ENCODE measurements at regions not wholly inside any gene's neighbourhood (a gene's known extent, or its start where the extent isn't known, plus 50 kb on each side); places are given as distances from the start of the nearest gene placed in this dataset.

DNA sequence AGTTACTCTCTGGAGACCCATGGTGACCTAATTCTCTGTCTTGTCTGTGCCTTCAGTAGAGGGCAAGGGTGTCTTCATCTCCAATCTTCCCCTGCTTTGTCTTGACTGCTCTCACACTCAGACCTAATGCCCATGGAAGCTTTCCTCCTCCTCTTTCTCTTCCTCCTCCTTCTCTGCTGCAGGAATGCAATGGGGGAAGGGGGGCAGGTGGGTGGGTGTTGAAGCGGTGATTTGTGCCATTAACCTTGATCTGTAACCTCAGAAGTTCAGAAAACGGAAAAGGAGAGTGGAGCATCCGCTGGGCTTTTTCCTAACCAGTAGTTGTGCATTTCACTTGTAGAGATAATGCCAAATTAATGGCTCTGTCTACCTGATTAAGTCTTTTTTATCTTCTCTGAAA lies 172.3 kb upstream of the CDH11 start:
- TF ChIP-seq, protein P1, sequence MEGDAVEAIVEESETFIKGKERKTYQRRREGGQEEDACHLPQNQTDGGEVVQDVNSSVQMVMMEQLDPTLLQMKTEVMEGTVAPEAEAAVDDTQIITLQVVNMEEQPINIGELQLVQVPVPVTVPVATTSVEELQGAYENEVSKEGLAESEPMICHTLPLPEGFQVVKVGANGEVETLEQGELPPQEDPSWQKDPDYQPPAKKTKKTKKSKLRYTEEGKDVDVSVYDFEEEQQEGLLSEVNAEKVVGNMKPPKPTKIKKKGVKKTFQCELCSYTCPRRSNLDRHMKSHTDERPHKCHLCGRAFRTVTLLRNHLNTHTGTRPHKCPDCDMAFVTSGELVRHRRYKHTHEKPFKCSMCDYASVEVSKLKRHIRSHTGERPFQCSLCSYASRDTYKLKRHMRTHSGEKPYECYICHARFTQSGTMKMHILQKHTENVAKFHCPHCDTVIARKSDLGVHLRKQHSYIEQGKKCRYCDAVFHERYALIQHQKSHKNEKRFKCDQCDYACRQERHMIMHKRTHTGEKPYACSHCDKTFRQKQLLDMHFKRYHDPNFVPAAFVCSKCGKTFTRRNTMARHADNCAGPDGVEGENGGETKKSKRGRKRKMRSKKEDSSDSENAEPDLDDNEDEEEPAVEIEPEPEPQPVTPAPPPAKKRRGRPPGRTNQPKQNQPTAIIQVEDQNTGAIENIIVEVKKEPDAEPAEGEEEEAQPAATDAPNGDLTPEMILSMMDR (IDR thresholded peaks at IDR 0.05; ENCODE audit: low read depth, low read length, missing control alignments) = no peak
- DNase-seq (ENCODE audit: low read depth) = no peak
- H3K4me3 ChIP-seq (ENCODE audit: low read depth, low read length) = no peak overlapping the region
- in situ Hi-C loops (cut with HindIII; ENCODE audit: low sequenced_read_pairs) = no loop called here

DNA sequence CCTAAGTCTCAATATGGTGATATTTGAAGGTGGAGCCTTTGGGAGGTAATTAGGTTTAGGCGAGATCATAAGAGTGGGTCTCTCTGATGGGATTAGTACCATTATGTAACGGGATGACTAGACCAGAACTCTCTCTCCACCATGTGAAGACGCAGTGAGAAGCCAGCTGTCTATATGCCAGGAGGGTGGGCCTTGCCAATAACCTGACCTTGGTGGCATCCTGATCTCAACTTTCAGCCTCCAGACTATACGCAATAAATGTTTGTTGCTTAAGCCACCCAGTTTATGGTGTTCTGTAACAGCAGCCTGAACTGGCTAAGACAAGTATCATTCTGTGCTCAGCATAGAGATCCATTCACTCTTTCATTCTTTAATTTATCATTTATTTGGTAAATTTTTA lies 167.2 kb upstream of the CDH11 start:
- TF ChIP-seq, protein P1 (IDR thresholded peaks at IDR 0.05; ENCODE audit: low read depth, low read length, missing control alignments) = no peak
- DNase-seq (ENCODE audit: low read depth) = no peak
- in situ Hi-C loops (cut with HindIII; ENCODE audit: low sequenced_read_pairs) = no loop called here
- H3K4me3 ChIP-seq (ENCODE audit: low read depth, low read length) = no peak overlapping the region

DNA sequence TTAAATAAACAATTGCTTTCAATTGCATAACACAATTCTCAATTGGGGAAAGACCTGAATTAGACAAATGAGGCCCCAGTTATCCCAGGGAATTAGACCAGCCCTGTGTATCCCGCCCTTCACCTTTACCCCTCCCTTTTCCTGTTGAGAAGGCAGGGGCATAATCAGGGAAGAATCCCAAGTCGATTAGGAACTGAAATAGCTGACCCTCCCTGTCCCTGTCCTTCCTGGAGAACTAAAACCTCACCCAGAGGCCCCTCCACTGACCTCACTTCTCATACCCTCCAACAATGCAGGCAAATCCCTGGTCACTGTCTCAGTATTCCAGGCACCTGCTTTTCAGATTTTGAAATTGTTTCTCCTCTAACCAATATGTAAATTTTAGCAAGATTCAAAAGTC lies 165.4 kb upstream of the CDH11 start:
- DNase-seq (ENCODE audit: low read depth) = no peak
- in situ Hi-C loops (cut with HindIII; ENCODE audit: low sequenced_read_pairs) = no loop called here
- H3K4me3 ChIP-seq (ENCODE audit: low read depth, low read length) = no peak overlapping the region
- TF ChIP-seq, protein P1 (IDR thresholded peaks at IDR 0.05; ENCODE audit: low read depth, low read length, missing control alignments) = no peak

DNA sequence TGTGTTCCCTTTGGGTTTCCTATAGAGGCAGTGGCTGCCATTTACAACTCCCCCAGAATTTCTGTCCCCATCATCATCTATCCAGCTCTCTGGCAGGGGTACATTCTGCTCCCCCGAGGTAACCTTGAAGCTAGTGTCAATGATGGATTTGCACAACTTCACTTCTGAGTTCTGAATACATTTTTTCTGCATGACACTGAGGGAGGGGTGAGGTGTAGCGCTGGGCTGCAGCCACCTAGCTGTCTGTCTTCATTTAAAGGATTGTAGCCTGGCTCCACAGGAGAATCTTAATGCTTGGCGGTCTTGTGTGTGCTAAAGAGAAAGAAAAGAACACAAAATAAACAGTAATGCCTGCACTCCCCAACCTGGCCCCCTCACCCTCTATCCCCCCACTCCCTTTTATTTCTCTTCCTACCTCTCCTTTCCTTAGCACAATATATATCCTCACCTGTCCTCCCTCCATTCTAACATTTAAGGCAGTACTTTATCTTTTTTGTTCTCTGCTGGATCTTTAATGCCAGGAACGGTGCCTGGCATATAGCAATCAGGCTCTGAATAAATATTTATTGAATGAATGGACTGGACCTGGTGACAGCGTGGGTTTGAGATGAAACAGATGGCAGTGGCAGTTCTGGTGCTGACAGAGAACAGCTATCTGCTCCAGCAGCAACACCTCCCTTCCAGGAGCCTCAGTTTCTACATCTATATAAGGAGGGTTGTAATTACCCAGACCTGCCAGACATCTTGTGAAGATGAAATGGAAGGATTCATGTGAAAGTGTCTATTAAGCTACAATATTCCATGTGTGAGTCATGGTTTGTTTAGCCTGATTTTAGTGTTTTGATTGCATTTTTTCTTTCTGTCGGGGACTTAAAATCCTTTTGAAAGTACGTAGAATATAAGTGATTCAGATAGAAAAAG lies 163.5 kb upstream of the CDH11 start:
- TF ChIP-seq, protein P1 (IDR thresholded peaks at IDR 0.05; ENCODE audit: low read depth, low read length, missing control alignments) = no peak
- no peak overlapping the region for H3K4me3 ChIP-seq (ENCODE audit: low read depth, low read length)
- in situ Hi-C loops (cut with HindIII; ENCODE audit: low sequenced_read_pairs) = no loop called here
- no peak for DNase-seq (ENCODE audit: low read depth)

DNA sequence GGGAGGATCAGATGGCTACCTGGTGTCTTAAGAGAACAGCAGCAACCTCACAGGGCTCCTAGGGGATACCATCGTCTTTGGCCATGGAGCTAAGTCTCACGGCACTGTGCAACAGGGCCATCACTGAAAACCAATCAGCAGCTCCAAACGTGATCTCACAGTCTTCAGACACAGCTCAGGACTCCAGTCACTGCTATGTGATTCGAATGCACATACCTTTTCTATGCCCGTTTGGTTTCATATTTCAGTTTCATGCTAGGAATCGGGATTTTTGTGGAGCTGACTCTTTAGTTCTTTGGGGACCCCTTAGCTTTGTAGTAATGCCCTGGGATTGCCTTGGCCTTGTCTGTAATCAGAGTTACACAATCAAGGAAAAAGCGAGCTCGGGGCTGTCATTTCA lies 162.8 kb upstream of the CDH11 start:
- TF ChIP-seq, protein P1 (IDR thresholded peaks at IDR 0.05; ENCODE audit: low read depth, low read length, missing control alignments) = no peak
- no peak for DNase-seq (ENCODE audit: low read depth)
- in situ Hi-C loops (cut with HindIII; ENCODE audit: low sequenced_read_pairs) = no loop called here
- H3K4me3 ChIP-seq (ENCODE audit: low read depth, low read length) = no peak overlapping the region

DNA sequence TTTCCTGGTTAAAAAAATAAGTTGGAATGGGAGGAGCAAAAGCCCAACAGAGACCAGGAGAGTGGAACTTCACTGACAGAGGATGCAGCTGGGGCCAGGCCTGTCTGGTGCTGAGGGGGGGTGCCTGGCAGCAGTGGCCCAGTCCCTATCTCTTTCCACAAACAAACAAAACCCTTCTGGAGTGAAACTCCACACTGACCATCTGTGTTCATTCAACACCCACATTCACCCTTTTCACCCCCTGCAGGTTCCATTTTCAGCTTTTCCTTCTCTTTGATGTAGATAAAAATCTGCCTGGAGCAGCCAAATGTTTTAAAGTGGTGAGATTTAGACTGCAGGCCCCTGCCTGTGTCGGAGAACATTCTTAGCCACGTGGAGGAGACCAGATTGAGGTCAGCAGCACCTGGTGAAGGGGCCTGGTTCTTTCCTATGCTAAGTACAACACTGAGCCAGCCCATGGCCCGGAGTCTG lies 161.4 kb upstream of the CDH11 start:
- in situ Hi-C loops (cut with HindIII; ENCODE audit: low sequenced_read_pairs) = no loop called here
- TF ChIP-seq, protein P1 (IDR thresholded peaks at IDR 0.05; ENCODE audit: low read depth, low read length, missing control alignments) = no peak
- DNase-seq (ENCODE audit: low read depth) = no peak
- no peak overlapping the region for H3K4me3 ChIP-seq (ENCODE audit: low read depth, low read length)

Measured in astrocyte of the cerebellum (primary cell).